HL-60 (cell line): ENCODE measurements at regions not wholly inside any gene's neighbourhood (a gene's known extent, or its start where the extent isn't known, plus 50 kb on each side); places are given as distances from the start of the nearest gene placed in this dataset.

ENCODE experiments used
- CTCF ChIP-seq: IDR thresholded peaks from one replicate; pipeline ENCODE4 v1.5.1; 2011; ENCODE audit warnings: low read length, control low read depth, inconsistent platforms; ENCODE audit not compliant: insufficient read depth
- POLR2AphosphoS5 ChIP-seq: IDR thresholded peaks from 2 replicates; pipeline ENCODE4 v1.6.1; 2012; ENCODE audit warnings: low read depth
- REST ChIP-seq: IDR thresholded peaks from 2 replicates; pipeline ENCODE4 v1.6.1; 2012; ENCODE audit warnings: low read depth; ENCODE audit not compliant: insufficient replicate concordance
- SPI1 ChIP-seq: IDR thresholded peaks from 2 replicates; pipeline ENCODE4 v1.6.1; 2012; ENCODE audit warnings: low read depth, mild to moderate bottlenecking, borderline replicate concordance

GRCh38 chr4:112865443-112865842, 184.0 kb upstream of the ANK2 start:
- TF ChIP-seq CTCF (no peak), POLR2AphosphoS5 (no peak), REST (no peak), SPI1 (no peak)
